Loucy (cell line): ENCODE measurements at regions not wholly inside any gene's neighbourhood (a gene's known extent, or its start where the extent isn't known, plus 50 kb on each side); places are given as distances from the start of the nearest gene placed in this dataset.
"Not testable (repeated sequence)": the region's sequence is repeated elsewhere in the genome, so short reads cannot be mapped to it uniquely, and the experiment has no call there.

Experiments
- H2AFZ ChIP-seq: fragments of 200-600 bp; sonication (generic); 2 replicates; pipeline ENCODE4 v1.6.0; 2016; ENCODE audit warnings: antibody characterized with exemption, mild to moderate bottlenecking, low read length, moderate library complexity
- H3F3A ChIP-seq: fragments of 200-600 bp; 2 replicates; pipeline ENCODE4 v1.6.0; 2016; ENCODE audit warnings: antibody characterized with exemption, low read depth, mild to moderate bottlenecking
- H3K27me3 ChIP-seq: fragments of 200-600 bp; sonication (generic); 2 replicates; pipeline ENCODE4 v1.6.1; 2014; ENCODE audit warnings: low read length, mild to moderate bottlenecking; ENCODE audit not compliant: insufficient read depth, poor library complexity, severe bottlenecking
- H3K36me3 ChIP-seq: fragments of 200-600 bp; sonication (generic); 2 replicates; pipeline ENCODE4 v1.6.1; 2016; ENCODE audit warnings: low read length; ENCODE audit not compliant: insufficient read depth
- H3K4me1 ChIP-seq: fragments of 200-600 bp; sonication (generic); 2 replicates; pipeline ENCODE4 v1.5.1; 2014; ENCODE audit warnings: low read length, mild to moderate bottlenecking; ENCODE audit not compliant: insufficient read depth, poor library complexity, severe bottlenecking
- H3K4me2 ChIP-seq: fragments of 200-600 bp; sonication (generic); 2 replicates; pipeline ENCODE4 v1.6.0; 2014; ENCODE audit warnings: antibody characterized with exemption, low read length, low read depth, mild to moderate bottlenecking; ENCODE audit not compliant: poor library complexity, severe bottlenecking
- H3K4me3 ChIP-seq: fragments of 200-600 bp; sonication (generic); 2 replicates; pipeline ENCODE4 v1.5.1; 2014; ENCODE audit warnings: low read length, mild to moderate bottlenecking, mixed read lengths; ENCODE audit not compliant: poor library complexity, severe bottlenecking
- H3K79me2 ChIP-seq: fragments of 200-600 bp; sonication (generic); 2 replicates; pipeline ENCODE4 v1.6.1; 2014; ENCODE audit warnings: low read length; ENCODE audit not compliant: insufficient read depth
- H3K9ac ChIP-seq: fragments of 200-600 bp; sonication (generic); 2 replicates; pipeline ENCODE4 v1.6.0; 2014; ENCODE audit warnings: mild to moderate bottlenecking, low read depth, low read length, moderate library complexity; ENCODE audit not compliant: poor library complexity, severe bottlenecking
- H3K9me2 ChIP-seq: fragments of 200-600 bp; sonication (generic); replicated peaks from 2 replicates; pipeline ENCODE4 v1.6.1; 2016; ENCODE audit warnings: low read depth, low read length, mixed read lengths
- H3K9me3 ChIP-seq: fragments of 200-600 bp; sonication (generic); 2 replicates; pipeline ENCODE4 v1.6.1; 2014; ENCODE audit warnings: mild to moderate bottlenecking, antibody characterized with exemption, low read length, low read depth; ENCODE audit not compliant: insufficient read depth
- H4K20me1 ChIP-seq: fragments of 200-600 bp; sonication (generic); 2 replicates; pipeline ENCODE4 v1.6.0; 2014; ENCODE audit warnings: antibody characterized with exemption, low read length, mild to moderate bottlenecking; ENCODE audit not compliant: insufficient read depth, poor library complexity, severe bottlenecking
- CTCF ChIP-seq: fragments of 200-600 bp; sonication (generic); conservative IDR thresholded peaks from 2 replicates; pipeline ENCODE4 v1.5.1; 2014; ENCODE audit warnings: mild to moderate bottlenecking, antibody characterized with exemption, low read length
- EZH2phosphoT487 ChIP-seq: fragments of 200-600 bp; IDR thresholded peaks from 2 replicates; pipeline ENCODE4 v1.6.1; 2018; ENCODE audit warnings: antibody characterized with exemption, mild to moderate bottlenecking, moderate library complexity, borderline replicate concordance

DNA sequence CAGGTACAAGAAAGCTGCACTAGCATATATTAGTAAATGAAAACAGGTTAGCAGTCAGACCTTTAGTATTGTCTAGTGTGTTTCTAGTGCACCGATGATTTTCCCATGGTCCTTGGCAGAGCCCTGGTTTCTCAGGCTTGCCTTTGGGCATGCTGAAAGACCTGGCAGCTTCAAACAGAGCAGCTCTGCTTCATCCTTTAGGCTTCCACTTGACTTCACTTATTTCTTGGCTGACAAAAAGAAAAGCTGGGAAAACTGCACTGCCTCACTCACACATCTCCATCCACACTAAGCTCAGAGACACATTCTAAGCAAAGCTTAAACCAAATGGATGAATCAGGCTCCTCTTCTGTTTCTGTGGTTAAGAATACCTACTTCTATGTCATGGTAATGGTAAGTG lies 374.8 kb upstream of the PDZRN3 start:
- Histone ChIP-seq H3K36me3 (no peaks in the 10 kb centered on the region), H3K4me2 (no peak overlapping the region), H3K9me2 (no peaks in the 10 kb centered on the region), H3K9ac (no peak overlapping the region), H3K9me3 (no peaks in the 10 kb centered on the region), H2AFZ (no peak overlapping the region), H3K79me2 (no peaks in the 10 kb centered on the region), H3K4me1 (no peaks in the 10 kb centered on the region), H3K27me3 (no peaks in the 10 kb centered on the region), H4K20me1 (no peaks in the 10 kb centered on the region), H3K4me3 (no peak overlapping the region), H3F3A (no peaks in the 10 kb centered on the region)
- TF ChIP-seq CTCF (no peak), EZH2phosphoT487 (no peak)

DNA sequence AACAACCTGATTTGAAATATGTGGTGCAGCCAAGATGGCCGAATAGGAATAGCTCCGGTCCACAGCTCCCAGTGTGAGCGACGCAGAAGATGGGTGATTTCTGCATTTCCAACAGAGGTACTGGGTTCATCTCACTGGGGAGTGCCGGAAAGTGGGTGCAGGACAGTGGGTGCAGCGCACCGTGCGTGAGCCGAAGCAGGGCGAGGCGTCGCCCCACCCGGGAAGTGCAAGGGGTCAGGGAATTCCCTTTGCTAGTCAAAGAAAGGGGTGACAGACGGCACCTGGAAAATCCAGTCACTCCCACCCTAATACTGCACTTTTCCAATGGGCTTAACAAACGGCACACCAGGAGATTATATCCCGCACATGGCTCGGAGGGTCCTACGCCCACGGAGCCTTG lies 365.9 kb upstream of the PDZRN3 start:
- H3K9me3 ChIP-seq, H3F3A ChIP-seq, H3K4me3 ChIP-seq, H3K4me2 ChIP-seq, H3K36me3 ChIP-seq, H2AFZ ChIP-seq, H3K9me2 ChIP-seq, H4K20me1 ChIP-seq, H3K4me1 ChIP-seq, H3K27me3 ChIP-seq, H3K79me2 ChIP-seq, H3K9ac ChIP-seq: not testable (repeated sequence)

DNA sequence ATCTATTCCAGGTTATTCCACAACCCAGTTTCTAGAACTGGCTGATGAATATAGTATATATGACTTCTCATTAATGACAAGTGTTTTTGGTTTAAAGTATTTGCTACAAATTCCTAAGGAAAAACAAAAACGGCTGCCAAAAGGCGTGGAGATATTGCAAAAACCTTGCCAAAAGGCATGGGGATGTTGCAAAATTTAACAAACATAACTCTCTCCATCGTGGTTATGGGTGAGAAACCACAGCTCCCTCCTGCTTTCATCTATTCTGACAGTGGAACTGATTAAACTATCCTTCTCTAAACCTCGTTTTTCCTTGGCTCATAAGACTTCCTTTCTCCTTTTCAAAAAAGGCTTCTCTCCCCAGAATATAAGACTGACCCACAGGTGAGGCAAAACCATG lies 342.0 kb upstream of the PDZRN3 start:
- H3K4me1 ChIP-seq: no peaks in the 10 kb centered on the region
- no peak overlapping the region for H3K9ac ChIP-seq
- TF ChIP-seq CTCF (no peak), EZH2phosphoT487 (no peak)
- H2AFZ ChIP-seq: no peak overlapping the region
- no peaks in the 10 kb centered on the region for H3F3A ChIP-seq
- H3K9me3 ChIP-seq: no peaks in the 10 kb centered on the region
- no peaks in the 10 kb centered on the region for H3K9me2 ChIP-seq
- no peaks in the 10 kb centered on the region for H3K36me3 ChIP-seq
- no peaks in the 10 kb centered on the region for H3K27me3 ChIP-seq
- no peak overlapping the region for H3K4me3 ChIP-seq
- H3K79me2 ChIP-seq: no peaks in the 10 kb centered on the region
- H4K20me1 ChIP-seq: no peaks in the 10 kb centered on the region
- no peak overlapping the region for H3K4me2 ChIP-seq

DNA sequence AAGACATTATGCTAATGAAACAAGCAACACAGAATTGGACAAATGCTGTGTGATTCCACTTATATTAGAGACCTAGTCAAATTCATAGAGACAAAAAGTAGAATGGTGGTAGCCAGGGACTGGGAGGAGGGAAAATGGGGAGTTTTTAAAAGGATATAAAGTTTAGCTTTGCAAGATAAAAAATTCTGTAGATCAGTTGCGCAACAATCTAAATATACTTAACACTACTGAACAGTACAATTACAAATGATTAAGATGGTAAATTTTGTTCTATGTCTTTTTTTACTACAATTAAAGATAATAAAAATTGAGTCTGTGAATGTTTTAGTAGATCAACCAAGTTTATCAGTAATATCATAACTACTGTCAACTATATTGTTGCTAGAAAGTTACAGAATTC lies 340.1 kb upstream of the PDZRN3 start:
- Histone ChIP-seq H3K36me3 (no peaks in the 10 kb centered on the region), H3K79me2 (no peaks in the 10 kb centered on the region), H3K9me3 (no peaks in the 10 kb centered on the region), H3K4me2 (no peak overlapping the region), H3K4me1 (no peaks in the 10 kb centered on the region), H3F3A (no peaks in the 10 kb centered on the region), H2AFZ (no peak overlapping the region), H3K4me3 (no peak overlapping the region), H3K9ac (no peak overlapping the region), H3K9me2 (no peaks in the 10 kb centered on the region), H4K20me1 (no peaks in the 10 kb centered on the region), H3K27me3 (no peaks in the 10 kb centered on the region)
- no peak for TF ChIP-seq EZH2phosphoT487
- no peak for TF ChIP-seq CTCF
